A549 (cell line): ENCODE measurements at regions not wholly inside any gene's neighbourhood (a gene's known extent, or its start where the extent isn't known, plus 50 kb on each side); places are given as distances from the start of the nearest gene placed in this dataset.

Experiments used
- ATAC-seq, 2 experiments: fragments of 200-7000 bp in 1 of 2; fragments of >200 bp in 1 of 2; cut with Nextera tagmentation in 1 of 2; cut with Tn5 transposase in 1 of 2; 3 replicates each; pipeline versions ENCODE4 v1.8.0 to v1.9.1; 2018 to 2020; ENCODE audit warnings: mild to moderate bottlenecking in 1 of 2, moderate library complexity in 1 of 2
- CTCF ChIA-PET: fragments of 300-600 bp; sonication (Branson Sonifier 250); formaldehyde crosslinking; extraction: SDS; loops from one replicate; lab custom pipeline; 2021; ENCODE audit warnings: antibody characterized with exemption, inconsistent platforms; lab: Yijun Ruan, JAX
- POLR2A ChIA-PET: fragments of 350-600 bp; formaldehyde crosslinking; extraction: SDS; loops from one replicate; lab custom pipeline; 2021; ENCODE audit warnings: antibody characterized with exemption, inconsistent platforms; lab: Yijun Ruan, JAX
- DNase-seq, 2 experiments: peaks; one replicate each; pipeline versions ENCODE4 v3.0.0 to v3.0.0-alpha.2; 2011 to 2016; ENCODE audit warnings: low read depth in 1 of 2, low spot score in 1 of 2
- FAIRE-seq: peaks from 2 replicates; lab custom pipeline; 2011; peaks lifted over from hg19 to GRCh38; lab: Jason Lieb, UNC
- H3K27ac ChIP-seq, 2 experiments: fragments of >200 bp; sonication (Bioruptor Twin); formaldehyde crosslinking; 3 replicates each; pipeline ENCODE4 v1.5.1; 2016 to 2017
- H3K4me1 ChIP-seq: fragments of >200 bp; sonication (Bioruptor Twin); formaldehyde crosslinking; 3 replicates; pipeline ENCODE4 v1.6.1; 2016
- H3K4me2 ChIP-seq: fragments of >200 bp; sonication (Bioruptor Twin); formaldehyde crosslinking; 3 replicates; pipeline ENCODE4 v1.6.1; 2016
- H3K4me3 ChIP-seq: fragments of >200 bp; sonication (Bioruptor Twin); formaldehyde crosslinking; 3 replicates; pipeline ENCODE4 v1.5.1; 2016
- H3K9me3 ChIP-seq: fragments of >200 bp; sonication (Bioruptor Twin); formaldehyde crosslinking; 3 replicates; pipeline ENCODE4 v1.6.1; 2016
- CHD2 ChIP-seq: fragments of 150-350 bp; IDR thresholded peaks from 2 replicates; pipeline ENCODE4 v1.6.1; 2014; ENCODE audit warnings: low read length; ENCODE audit not compliant: partially characterized antibody
- CTCF ChIP-seq: fragments of >200 bp; sonication (Bioruptor Twin); formaldehyde crosslinking; IDR thresholded peaks from 3 replicates; pipeline ENCODE4 v1.5.1; 2016
- ELK1 ChIP-seq: fragments of 150-350 bp; IDR thresholded peaks from 2 replicates; pipeline ENCODE4 v1.6.1; 2014; ENCODE audit warnings: low read depth, mild to moderate bottlenecking, low read length
- ESRRA ChIP-seq: fragments of 150-350 bp; IDR thresholded peaks from 2 replicates; pipeline ENCODE4 v1.6.1; 2014; ENCODE audit warnings: mild to moderate bottlenecking, low read length, borderline replicate concordance
- FOSL2 ChIP-seq, 2 experiments: fragments of 450-650 bp in 1 of 2; fragments of >200 bp in 1 of 2; sonication (Bioruptor Twin) in 1 of 2; formaldehyde crosslinking; IDR thresholded peaks; 2 replicates each; pipeline versions ENCODE4 v1.5.0 to v1.6.1; 2016 to 2020; ENCODE audit warnings: mild to moderate bottlenecking in 1 of 2, moderate library complexity in 1 of 2
- GATA3 ChIP-seq: IDR thresholded peaks from 2 replicates; pipeline ENCODE4 v1.6.1; 2012; ENCODE audit warnings: borderline replicate concordance
- HEYL ChIP-seq: fragments of 250-450 bp; sonication (Bioruptor Pico); IDR thresholded peaks from 2 replicates; pipeline ENCODE4 v1.8.0; 2021; ENCODE audit warnings: mild to moderate bottlenecking, moderate library complexity
- HOXB13 ChIP-seq: fragments of 250-450 bp; sonication (Bioruptor Pico); IDR thresholded peaks from 2 replicates; pipeline ENCODE4 v1.5.0; 2020; ENCODE audit warnings: low read depth, mild to moderate bottlenecking, moderate library complexity
- MAX ChIP-seq: IDR thresholded peaks from 2 replicates; pipeline ENCODE4 v1.6.1; 2012
- NFE2L2 ChIP-seq: fragments of 150-350 bp; conservative IDR thresholded peaks from 2 replicates; pipeline ENCODE4 v1.6.1; 2014; ENCODE audit warnings: low read length
- PHF8 ChIP-seq: fragments of 200-600 bp; sonication (generic); IDR thresholded peaks from 2 replicates; pipeline ENCODE4 v1.6.1; 2016; ENCODE audit warnings: low read depth, mild to moderate bottlenecking, antibody characterized with exemption, moderate library complexity, borderline replicate concordance
- POLR2AphosphoS2 ChIP-seq: conservative IDR thresholded peaks from 2 replicates; pipeline ENCODE4 v1.6.1; 2012; ENCODE audit warnings: low read length, improper control_type of control experiment, inconsistent platforms
- RNF2 ChIP-seq: fragments of 200-600 bp; sonication (generic); IDR thresholded peaks from 2 replicates; pipeline ENCODE4 v1.6.1; 2016; ENCODE audit warnings: low read depth, mild to moderate bottlenecking, antibody characterized with exemption, moderate library complexity, borderline replicate concordance
- USF2 ChIP-seq: fragments of 450-650 bp; IDR thresholded peaks from 2 replicates; pipeline ENCODE4 v1.6.1; 2014; ENCODE audit warnings: antibody characterized with exemption
- ZFP36 ChIP-seq: fragments of 450-650 bp; IDR thresholded peaks from 2 replicates; pipeline ENCODE4 v1.6.1; 2014; ENCODE audit warnings: borderline replicate concordance; ENCODE audit not compliant: partially characterized antibody
- WGBS: methylation state at CpG from one replicate; pipeline ENCODE4 v1.1.6; 2017; ENCODE audit errors: missing lambda C conversion rate; 5-methylcytosine and 5-hydroxymethylcytosine counted together
- TF ChIP-seq, protein P1 (sequence below): fragments of >200 bp; sonication (Bioruptor Twin); formaldehyde crosslinking; IDR thresholded peaks from 2 replicates; pipeline ENCODE4 v1.6.1; 2016
- TF ChIP-seq, protein P2 (sequence below): fragments of 250-450 bp; sonication (Bioruptor Pico); IDR thresholded peaks from 2 replicates; pipeline ENCODE4 v1.5.0; 2021; ENCODE audit warnings: mild to moderate bottlenecking, moderate library complexity, borderline replicate concordance
- TF ChIP-seq, protein P3 (sequence below): fragments of 200-600 bp; sonication (generic); IDR thresholded peaks from 2 replicates; pipeline ENCODE4 v1.6.1; 2016; ENCODE audit warnings: antibody characterized with exemption, mild to moderate bottlenecking, moderate library complexity
- TF ChIP-seq, protein P4 (sequence below): fragments of >200 bp; sonication (Bioruptor Twin); formaldehyde crosslinking; IDR thresholded peaks from 3 replicates; pipeline ENCODE4 v1.6.1; 2016

DNA sequence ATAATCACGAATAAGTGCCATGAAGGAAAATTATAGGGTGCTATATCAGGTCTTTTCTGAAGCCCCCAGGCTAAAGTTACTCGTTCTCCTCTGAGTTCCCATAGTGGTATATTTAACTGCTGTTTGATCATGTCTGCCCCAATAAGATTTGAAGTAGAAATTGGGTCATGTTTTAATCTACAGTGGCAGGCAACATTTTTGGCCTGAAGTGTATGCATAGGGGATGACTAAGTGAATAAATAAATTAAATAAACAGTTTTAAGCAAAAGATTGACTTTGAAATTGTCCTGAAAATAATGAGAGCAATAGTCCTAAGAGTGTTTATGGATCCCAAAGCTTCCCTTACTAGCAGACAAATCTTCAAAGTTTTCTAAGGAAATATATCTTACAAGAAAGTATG, 500.9 kb downstream of the TNS1 start:
- no peak for TF ChIP-seq HOXB13 (CRISPR knock-in tag)
- no peak for TF ChIP-seq MAX
- TF ChIP-seq, protein P1, sequence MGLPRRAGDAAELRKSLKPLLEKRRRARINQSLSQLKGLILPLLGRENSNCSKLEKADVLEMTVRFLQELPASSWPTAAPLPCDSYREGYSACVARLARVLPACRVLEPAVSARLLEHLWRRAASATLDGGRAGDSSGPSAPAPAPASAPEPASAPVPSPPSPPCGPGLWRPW = no peak
- TF ChIP-seq PHF8 = no peak
- TF ChIP-seq, protein P2, sequence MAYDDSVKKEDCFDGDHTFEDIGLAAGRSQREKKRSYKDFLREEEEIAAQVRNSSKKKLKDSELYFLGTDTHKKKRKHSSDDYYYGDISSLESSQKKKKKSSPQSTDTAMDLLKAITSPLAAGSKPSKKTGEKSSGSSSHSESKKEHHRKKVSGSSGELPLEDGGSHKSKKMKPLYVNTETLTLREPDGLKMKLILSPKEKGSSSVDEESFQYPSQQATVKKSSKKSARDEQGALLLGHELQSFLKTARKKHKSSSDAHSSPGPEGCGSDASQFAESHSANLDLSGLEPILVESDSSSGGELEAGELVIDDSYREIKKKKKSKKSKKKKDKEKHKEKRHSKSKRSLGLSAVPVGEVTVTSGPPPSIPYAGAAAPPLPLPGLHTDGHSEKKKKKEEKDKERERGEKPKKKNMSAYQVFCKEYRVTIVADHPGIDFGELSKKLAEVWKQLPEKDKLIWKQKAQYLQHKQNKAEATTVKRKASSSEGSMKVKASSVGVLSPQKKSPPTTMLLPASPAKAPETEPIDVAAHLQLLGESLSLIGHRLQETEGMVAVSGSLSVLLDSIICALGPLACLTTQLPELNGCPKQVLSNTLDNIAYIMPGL (CRISPR knock-in tag) = no peak
- no peak for TF ChIP-seq NFE2L2
- no peak for TF ChIP-seq HEYL
- no peak for TF ChIP-seq GATA3
- no peak for TF ChIP-seq ESRRA
- TF ChIP-seq, protein P3, sequence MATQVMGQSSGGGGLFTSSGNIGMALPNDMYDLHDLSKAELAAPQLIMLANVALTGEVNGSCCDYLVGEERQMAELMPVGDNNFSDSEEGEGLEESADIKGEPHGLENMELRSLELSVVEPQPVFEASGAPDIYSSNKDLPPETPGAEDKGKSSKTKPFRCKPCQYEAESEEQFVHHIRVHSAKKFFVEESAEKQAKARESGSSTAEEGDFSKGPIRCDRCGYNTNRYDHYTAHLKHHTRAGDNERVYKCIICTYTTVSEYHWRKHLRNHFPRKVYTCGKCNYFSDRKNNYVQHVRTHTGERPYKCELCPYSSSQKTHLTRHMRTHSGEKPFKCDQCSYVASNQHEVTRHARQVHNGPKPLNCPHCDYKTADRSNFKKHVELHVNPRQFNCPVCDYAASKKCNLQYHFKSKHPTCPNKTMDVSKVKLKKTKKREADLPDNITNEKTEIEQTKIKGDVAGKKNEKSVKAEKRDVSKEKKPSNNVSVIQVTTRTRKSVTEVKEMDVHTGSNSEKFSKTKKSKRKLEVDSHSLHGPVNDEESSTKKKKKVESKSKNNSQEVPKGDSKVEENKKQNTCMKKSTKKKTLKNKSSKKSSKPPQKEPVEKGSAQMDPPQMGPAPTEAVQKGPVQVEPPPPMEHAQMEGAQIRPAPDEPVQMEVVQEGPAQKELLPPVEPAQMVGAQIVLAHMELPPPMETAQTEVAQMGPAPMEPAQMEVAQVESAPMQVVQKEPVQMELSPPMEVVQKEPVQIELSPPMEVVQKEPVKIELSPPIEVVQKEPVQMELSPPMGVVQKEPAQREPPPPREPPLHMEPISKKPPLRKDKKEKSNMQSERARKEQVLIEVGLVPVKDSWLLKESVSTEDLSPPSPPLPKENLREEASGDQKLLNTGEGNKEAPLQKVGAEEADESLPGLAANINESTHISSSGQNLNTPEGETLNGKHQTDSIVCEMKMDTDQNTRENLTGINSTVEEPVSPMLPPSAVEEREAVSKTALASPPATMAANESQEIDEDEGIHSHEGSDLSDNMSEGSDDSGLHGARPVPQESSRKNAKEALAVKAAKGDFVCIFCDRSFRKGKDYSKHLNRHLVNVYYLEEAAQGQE = no peak
- TF ChIP-seq CHD2 = no peak
- no peak for TF ChIP-seq RNF2
- TF ChIP-seq ELK1 = no peak
- no peak for TF ChIP-seq USF2
- no peak for TF ChIP-seq POLR2AphosphoS2
- TF ChIP-seq ZFP36 = no peak
- no peak for TF ChIP-seq CTCF
- no peak for TF ChIP-seq FOSL2 (IDR thresholded peaks at IDR 0.05)
- TF ChIP-seq FOSL2 (CRISPR knock-in tag; IDR thresholded peaks at IDR 0.05) = no peak
- TF ChIP-seq, protein P4, sequence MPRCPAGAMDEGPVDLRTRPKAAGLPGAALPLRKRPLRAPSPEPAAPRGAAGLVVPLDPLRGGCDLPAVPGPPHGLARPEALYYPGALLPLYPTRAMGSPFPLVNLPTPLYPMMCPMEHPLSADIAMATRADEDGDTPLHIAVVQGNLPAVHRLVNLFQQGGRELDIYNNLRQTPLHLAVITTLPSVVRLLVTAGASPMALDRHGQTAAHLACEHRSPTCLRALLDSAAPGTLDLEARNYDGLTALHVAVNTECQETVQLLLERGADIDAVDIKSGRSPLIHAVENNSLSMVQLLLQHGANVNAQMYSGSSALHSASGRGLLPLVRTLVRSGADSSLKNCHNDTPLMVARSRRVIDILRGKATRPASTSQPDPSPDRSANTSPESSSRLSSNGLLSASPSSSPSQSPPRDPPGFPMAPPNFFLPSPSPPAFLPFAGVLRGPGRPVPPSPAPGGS = no peak
- ChIA-PET POLR2A (no interaction called here), CTCF (no interaction called here)
- no peak overlapping the region for H3K4me3 ChIP-seq
- no peak for ATAC-seq
- no peaks in the 10 kb centered on the region for H3K4me1 ChIP-seq
- H3K27ac ChIP-seq = no peak overlapping the region
- no peaks in the 10 kb centered on the region for H3K9me3 ChIP-seq
- no peak for DNase-seq
- FAIRE-seq = no peak
- 10% methylated on average over 2 of the region's 2 CpGs for WGBS
- no peak overlapping the region for H3K4me2 ChIP-seq
